ENCODE measurements at regions not wholly inside any gene's neighbourhood (a gene's known extent, or its start where the extent isn't known, plus 50 kb on each side); places are given as distances from the start of the nearest gene placed in this dataset.
"Not testable (repeated sequence)": the region's sequence is repeated elsewhere in the genome, so short reads cannot be mapped to it uniquely, and the experiment has no call there.

- TF ChIP-seq POLR2A, CTCF (IDR thresholded peaks at IDR 0.05): not testable (repeated sequence)
Observed at GRCh38 chr4:189658831-189659230, 281.8 kb upstream of the FRG1 start.

All from lower leg skin (tissue), 3 donors.